Peyer's patch (tissue), 4 donors: ENCODE measurements at regions not wholly inside any gene's neighbourhood (a gene's known extent, or its start where the extent isn't known, plus 50 kb on each side); places are given as distances from the start of the nearest gene placed in this dataset.

ENCODE experiments used
- DNase-seq, 3 donors: peaks; one replicate each; pipeline ENCODE4 v3.0.0-alpha.2; 2017 to 2019
- H3K27ac ChIP-seq, 4 donors: fragments of 200-600 bp; sonication (generic); one replicate each; pipeline ENCODE4 v1.5.1; 2016 to 2019
- H3K27me3 ChIP-seq, 2 donors: fragments of 200-600 bp; sonication (generic); one replicate each; pipeline ENCODE4 v1.5.1; 2019
- H3K36me3 ChIP-seq, 3 donors: fragments of 200-600 bp; sonication (generic); one replicate each; pipeline ENCODE4 v1.5.1; 2016 to 2019
- H3K4me1 ChIP-seq, 4 donors: fragments of 200-600 bp; sonication (generic); one replicate each; pipeline ENCODE4 v1.5.1; 2016 to 2019
- H3K4me3 ChIP-seq, 4 donors: fragments of 200-600 bp; sonication (generic); 1 replicate in 3 of 4; 2 replicates in 1 of 4; pipeline ENCODE4 v1.5.1; 2016 to 2019; ENCODE audit warnings: mild to moderate bottlenecking in 1 of 4
- H3K9me3 ChIP-seq, 4 donors: fragments of 200-600 bp; sonication (generic); one replicate each; pipeline ENCODE4 v1.5.1; 2016 to 2019; ENCODE audit warnings: mild to moderate bottlenecking in 1 of 4
- CTCF ChIP-seq, 6 experiments: fragments of 450-650 bp in 4 of 6; fragments of 200-600 bp in 2 of 6; sonication (generic) in 1 of 6; IDR thresholded peaks; one replicate each; pipeline ENCODE4 v1.5.1; 2017 to 2019; ENCODE audit warnings: antibody characterized with exemption in 6 of 6, mild to moderate bottlenecking in 3 of 6, moderate library complexity in 1 of 6
- POLR2A ChIP-seq, 2 donors: fragments of 450-650 bp; IDR thresholded peaks; one replicate each; pipeline ENCODE4 v1.5.1; 2017; ENCODE audit warnings: antibody characterized with exemption in 2 of 2, mild to moderate bottlenecking in 2 of 2, moderate library complexity in 2 of 2

GRCh38 chr2:30358842-30359241 lies 88.2 kb upstream of the LCLAT1 start:
- no peaks in the 10 kb centered on the region for H3K9me3 ChIP-seq
- H3K27me3 ChIP-seq: no peaks in the 10 kb centered on the region
- DNase-seq: no peak
- no peak for TF ChIP-seq CTCF (IDR thresholded peaks at IDR 0.05)
- TF ChIP-seq POLR2A (IDR thresholded peaks at IDR 0.05): no peak
- no peak overlapping the region for H3K4me3 ChIP-seq
- no peak overlapping the region for H3K27ac ChIP-seq
- peaks cover 0 to 10% (median 2%) of the 10 kb centered on the region in 4 donors for H3K4me1 ChIP-seq
- no peaks in the 10 kb centered on the region for H3K36me3 ChIP-seq

DNA sequence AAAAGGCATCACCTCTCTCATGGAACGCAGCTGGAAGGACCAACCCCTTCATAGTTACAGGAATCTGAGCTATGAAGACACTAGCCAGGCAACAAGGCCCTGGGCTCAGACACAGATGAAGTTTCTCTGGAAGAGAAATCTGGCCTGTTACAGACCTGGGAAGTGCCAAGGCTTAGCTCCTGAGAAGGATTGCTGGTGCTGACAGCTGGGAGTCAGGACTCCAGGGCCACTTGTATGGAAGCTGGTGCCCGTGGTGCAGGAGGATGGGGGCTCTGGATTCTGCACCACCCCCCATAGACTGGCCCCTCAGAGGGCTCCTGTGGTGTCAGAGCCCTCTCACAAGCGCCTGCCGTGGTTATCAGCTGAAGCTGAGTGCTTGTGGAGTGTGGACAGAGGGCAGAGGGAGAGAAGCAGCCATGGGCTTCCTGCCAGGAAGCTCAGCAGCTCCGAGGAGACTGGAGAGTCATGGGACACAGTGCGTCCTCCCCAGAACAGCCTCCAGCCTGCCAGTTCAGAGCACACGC lies 87.3 kb upstream of the LCLAT1 start:
- no peak overlapping the region for H3K4me3 ChIP-seq
- H3K9me3 ChIP-seq: no peaks in the 10 kb centered on the region
- DNase-seq: no peak
- no peaks in the 10 kb centered on the region for H3K36me3 ChIP-seq
- H3K27ac ChIP-seq: peak overlapping the region in 2 of 4 donors; percentile 39 to 55
- no peak for TF ChIP-seq CTCF (IDR thresholded peaks at IDR 0.05)
- no peak for TF ChIP-seq POLR2A (IDR thresholded peaks at IDR 0.05)
- peaks cover 0 to 10% (median 2%) of the 10 kb centered on the region in 4 donors for H3K4me1 ChIP-seq
- no peaks in the 10 kb centered on the region for H3K27me3 ChIP-seq

GRCh38 chr2:30361751-30362394 lies 85.2 kb upstream of the LCLAT1 start:
- H3K27me3 ChIP-seq: no peaks in the 10 kb centered on the region
- no peaks in the 10 kb centered on the region for H3K9me3 ChIP-seq
- H3K36me3 ChIP-seq: no peaks in the 10 kb centered on the region
- H3K27ac ChIP-seq: peak overlapping the region in 1 of 4 donors; percentile 24
- no peak for DNase-seq
- TF ChIP-seq CTCF (IDR thresholded peaks at IDR 0.05): no peak
- TF ChIP-seq POLR2A (IDR thresholded peaks at IDR 0.05): no peak
- H3K4me3 ChIP-seq: no peak overlapping the region
- peaks cover 0 to 10% (median 2%) of the 10 kb centered on the region in 4 donors for H3K4me1 ChIP-seq

GRCh38 chr2:30362468-30363081 lies 84.5 kb upstream of the LCLAT1 start:
- H3K27ac ChIP-seq: peak overlapping the region in 1 of 4 donors; percentile 24
- DNase-seq: no peak
- H3K27me3 ChIP-seq: no peaks in the 10 kb centered on the region
- H3K9me3 ChIP-seq: no peaks in the 10 kb centered on the region
- H3K4me3 ChIP-seq: no peak overlapping the region
- no peak for TF ChIP-seq POLR2A (IDR thresholded peaks at IDR 0.05)
- TF ChIP-seq CTCF (IDR thresholded peaks at IDR 0.05): no peak
- no peaks in the 10 kb centered on the region for H3K36me3 ChIP-seq
- H3K4me1 ChIP-seq: peaks cover 0 to 10% (median 2%) of the 10 kb centered on the region in 4 donors

DNA sequence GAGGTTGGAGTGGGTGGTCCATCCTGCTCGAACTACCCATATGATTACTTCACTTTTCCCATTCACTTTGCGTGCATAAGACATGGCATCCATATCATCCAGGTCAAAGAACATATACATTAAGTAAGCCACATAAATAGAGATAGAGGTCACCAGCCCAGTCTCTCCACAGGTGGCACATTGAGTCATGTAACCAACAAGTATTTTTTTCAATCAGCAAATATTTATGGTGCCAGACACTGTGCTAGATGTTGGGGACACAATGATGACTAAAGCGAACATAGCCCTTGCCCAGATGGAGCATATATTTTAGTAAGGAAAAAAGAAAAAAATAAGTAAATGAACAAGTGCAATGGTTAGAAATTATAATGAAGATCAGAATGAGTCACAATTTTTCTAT lies 83.6 kb upstream of the LCLAT1 start:
- no peaks in the 10 kb centered on the region for H3K36me3 ChIP-seq
- no peak overlapping the region for H3K4me3 ChIP-seq
- TF ChIP-seq POLR2A (IDR thresholded peaks at IDR 0.05): no peak
- TF ChIP-seq CTCF (IDR thresholded peaks at IDR 0.05): no peak
- H3K4me1 ChIP-seq: peaks cover 0 to 10% (median 2%) of the 10 kb centered on the region in 4 donors
- H3K27ac ChIP-seq: no peak overlapping the region
- no peaks in the 10 kb centered on the region for H3K27me3 ChIP-seq
- no peak for DNase-seq
- H3K9me3 ChIP-seq: no peaks in the 10 kb centered on the region
